ENCODE measurements at regions not wholly inside any gene's neighbourhood (a gene's known extent, or its start where the extent isn't known, plus 50 kb on each side); places are given as distances from the start of the nearest gene placed in this dataset.

- TF ChIP-seq CTCF (IDR thresholded peaks at IDR 0.05; ENCODE audit: low read depth, low read length, poor library complexity, severe bottlenecking), result no peak
- no peak for TF ChIP-seq EZH2phosphoT487 (IDR thresholded peaks at IDR 0.05; ENCODE audit: borderline replicate concordance, low read length)
- no peak overlapping the region for H3K4me2 ChIP-seq (ENCODE audit: low read length)
These were observed 158.5 kb downstream of the LPIN1 start for GRCh38 chr2:11904941-11905340.

GRCh38 chr2:11907190-11907589 is 160.8 kb downstream of the LPIN1 start:
- Histone ChIP-seq H4K20me1 (ENCODE audit: control insufficient read depth, insufficient read depth, low read depth, low read length) (no peaks in the 10 kb centered on the region), H3F3A (ENCODE audit: control insufficient read depth, insufficient read depth) (no peaks in the 10 kb centered on the region), H3K27me3 (ENCODE audit: control insufficient read depth, low read length) (no peaks in the 10 kb centered on the region), H3K9me2 (replicated peaks; ENCODE audit: control insufficient read depth, low read length) (no peaks in the 10 kb centered on the region), H3K9me3 (ENCODE audit: control insufficient read depth, insufficient read depth, low read length) (no peaks in the 10 kb centered on the region), H3K4me1 (ENCODE audit: control insufficient read depth, low read length) (peaks cover 31% of the 10 kb centered on the region), H3K4me2 (ENCODE audit: low read length) (0 out of 2 replicates have a peak overlapping the region, but pooled peaks have one; percentile 18), H3K36me3 (ENCODE audit: control insufficient read depth, low read length) (no peaks in the 10 kb centered on the region), H3K27ac (ENCODE audit: low read depth, low read length) (no peak overlapping the region), H3K79me2 (ENCODE audit: control insufficient read depth, low read length) (no peaks in the 10 kb centered on the region), H3K4me3 (ENCODE audit: low read length) (no peak overlapping the region)
- no peak for TF ChIP-seq EZH2phosphoT487 (IDR thresholded peaks at IDR 0.05; ENCODE audit: borderline replicate concordance, low read length)
- TF ChIP-seq CTCF (IDR thresholded peaks at IDR 0.05; ENCODE audit: low read depth, low read length, poor library complexity, severe bottlenecking), result no peak

More at GRCh38 chr2:11904941-11905340, 158.5 kb downstream of the LPIN1 start:
- H3K79me2 ChIP-seq (ENCODE audit: control insufficient read depth, low read length), result no peaks in the 10 kb centered on the region
- H3K27ac ChIP-seq (ENCODE audit: low read depth, low read length), result no peak overlapping the region
- H3K36me3 ChIP-seq (ENCODE audit: control insufficient read depth, low read length), result no peaks in the 10 kb centered on the region
- no peaks in the 10 kb centered on the region for H3K9me3 ChIP-seq (ENCODE audit: control insufficient read depth, insufficient read depth, low read length)
- H3K27me3 ChIP-seq (ENCODE audit: control insufficient read depth, low read length), result no peaks in the 10 kb centered on the region
- H3K4me3 ChIP-seq (ENCODE audit: low read length), result no peak overlapping the region
- H4K20me1 ChIP-seq (ENCODE audit: control insufficient read depth, insufficient read depth, low read depth, low read length), result no peaks in the 10 kb centered on the region
- H3K9me2 ChIP-seq (replicated peaks; ENCODE audit: control insufficient read depth, low read length), result no peaks in the 10 kb centered on the region
- no peaks in the 10 kb centered on the region for H3F3A ChIP-seq (ENCODE audit: control insufficient read depth, insufficient read depth)
- peaks cover 31% of the 10 kb centered on the region for H3K4me1 ChIP-seq (ENCODE audit: control insufficient read depth, low read length)

GRCh38 chr2:11910971-11911370 is 164.5 kb downstream of the LPIN1 start:
- H4K20me1 ChIP-seq (ENCODE audit: control insufficient read depth, insufficient read depth, low read depth, low read length), result no peaks in the 10 kb centered on the region
- H3F3A ChIP-seq (ENCODE audit: control insufficient read depth, insufficient read depth), result no peaks in the 10 kb centered on the region
- TF ChIP-seq EZH2phosphoT487 (IDR thresholded peaks at IDR 0.05; ENCODE audit: borderline replicate concordance, low read length) (no peak), CTCF (IDR thresholded peaks at IDR 0.05; ENCODE audit: low read depth, low read length, poor library complexity, severe bottlenecking) (no peak)
- no peak overlapping the region for H3K27ac ChIP-seq (ENCODE audit: low read depth, low read length)
- H3K4me3 ChIP-seq (ENCODE audit: low read length), result no peak overlapping the region
- no peak overlapping the region for H3K4me2 ChIP-seq (ENCODE audit: low read length)
- H3K36me3 ChIP-seq (ENCODE audit: control insufficient read depth, low read length), result no peaks in the 10 kb centered on the region
- peaks cover 15% of the 10 kb centered on the region for H3K4me1 ChIP-seq (ENCODE audit: control insufficient read depth, low read length)
- no peaks in the 10 kb centered on the region for H3K9me2 ChIP-seq (replicated peaks; ENCODE audit: control insufficient read depth, low read length)
- no peaks in the 10 kb centered on the region for H3K79me2 ChIP-seq (ENCODE audit: control insufficient read depth, low read length)
- H3K9me3 ChIP-seq (ENCODE audit: control insufficient read depth, insufficient read depth, low read length), result peaks cover 7% of the 10 kb centered on the region; the same call in 1 of the 2 replicates
- no peaks in the 10 kb centered on the region for H3K27me3 ChIP-seq (ENCODE audit: control insufficient read depth, low read length)
